IMR-90 (cell line): ENCODE measurements at regions not wholly inside any gene's neighbourhood (a gene's known extent, or its start where the extent isn't known, plus 50 kb on each side); places are given as distances from the start of the nearest gene placed in this dataset. TPM values are rescaled to one million over a fixed set of nuclear protein-coding genes. Genes with fewer than 3 reads are reported as not detected.
A peak's percentile ranks its signal among the peaks of the same experiment; 100 is the strongest.
"Not testable (repeated sequence)": the region's sequence is repeated elsewhere in the genome, so short reads cannot be mapped to it uniquely, and the experiment has no call there.

ENCODE experiments used
- ATAC-seq: fragments of 200-7000 bp; cut with Tn5 transposase; 2 replicates; pipeline ENCODE4 v1.9.1; 2020; ENCODE audit warnings: low read depth, mild to moderate bottlenecking, moderate library complexity
- BruUV-seq: library from RNA; stranded (reverse); fragments of 400-500 nt; replicated peaks from 2 replicates; lab custom pipeline; 2021; lab: Mats Ljungman, UMichigan
- CTCF ChIA-PET: fragments of 300-600 bp; formaldehyde crosslinking; extraction: SDS; loops from one replicate; lab custom pipeline; 2021; ENCODE audit warnings: antibody characterized with exemption; lab: Yijun Ruan, JAX
- POLR2A ChIA-PET: fragments of 300-600 bp; sonication (Branson Sonifier 250); formaldehyde crosslinking; loops from one replicate; lab custom pipeline; 2022; ENCODE audit warnings: antibody characterized with exemption; ENCODE audit not compliant: unreplicated experiment; lab: Charles Lee
- DNase-seq: peaks from one replicate; pipeline ENCODE4 v3.0.0; 2013
- H2AFZ ChIP-seq: replicated peaks from 2 replicates; pipeline ENCODE3; 2013; ENCODE audit warnings: low read length, mild to moderate bottlenecking; ENCODE audit not compliant: poor library complexity
- H2AK5ac ChIP-seq: 2 replicates; pipeline ENCODE4 v1.6.1; 2013; ENCODE audit warnings: low read depth, low read length, inconsistent platforms
- H2AK9ac ChIP-seq: replicated peaks from 2 replicates; pipeline ENCODE3; 2013; ENCODE audit warnings: mild to moderate bottlenecking, low read depth, low read length, moderate library complexity; ENCODE audit not compliant: poor library complexity
- H2BK120ac ChIP-seq: 2 replicates; pipeline ENCODE4 v1.6.1; 2013; ENCODE audit warnings: low read depth, low read length, inconsistent platforms
- H2BK15ac ChIP-seq: 3 replicates; pipeline ENCODE4 v1.6.1; 2013; ENCODE audit warnings: low read depth, low read length, inconsistent platforms
- H2BK20ac ChIP-seq: 2 replicates; pipeline ENCODE4 v1.6.1; 2013; ENCODE audit warnings: low read depth, mild to moderate bottlenecking, inconsistent platforms, low read length, moderate library complexity
- H2BK5ac ChIP-seq: 2 replicates; pipeline ENCODE4 v1.6.1; 2013; ENCODE audit warnings: mild to moderate bottlenecking, low read depth, low read length, inconsistent platforms; ENCODE audit not compliant: poor library complexity, severe bottlenecking
- H3K14ac ChIP-seq: replicated peaks from 2 replicates; pipeline ENCODE4 v1.6.1; 2013; ENCODE audit warnings: low read depth, low read length, inconsistent platforms
- H3K18ac ChIP-seq: 2 replicates; pipeline ENCODE4 v1.6.1; 2013; ENCODE audit warnings: low read depth, low read length, control low read depth
- H3K23ac ChIP-seq: 2 replicates; pipeline ENCODE4 v1.6.1; 2013; ENCODE audit warnings: low read depth, low read length, inconsistent platforms
- H3K27ac ChIP-seq: 2 replicates; pipeline ENCODE4 v1.5.1; 2013; ENCODE audit warnings: mild to moderate bottlenecking, control low read depth, low read length; ENCODE audit not compliant: insufficient read depth
- H3K27me3 ChIP-seq: 2 replicates; pipeline ENCODE4 v1.6.1; 2013; ENCODE audit warnings: low read length; ENCODE audit not compliant: control insufficient read depth, insufficient read depth
- H3K36me3 ChIP-seq: 2 replicates; pipeline ENCODE4 v1.6.1; 2013; ENCODE audit warnings: low read length, mixed read lengths; ENCODE audit not compliant: control insufficient read depth, insufficient read depth
- H3K4ac ChIP-seq: 2 replicates; pipeline ENCODE4 v1.6.1; 2013; ENCODE audit warnings: low read depth, low read length, inconsistent platforms
- H3K4me1 ChIP-seq: 2 replicates; pipeline ENCODE4 v1.6.1; 2013; ENCODE audit warnings: low read length, mixed read lengths; ENCODE audit not compliant: control insufficient read depth, insufficient read depth
- H3K4me2 ChIP-seq: 2 replicates; pipeline ENCODE4 v1.6.1; 2013; ENCODE audit warnings: low read depth, mild to moderate bottlenecking, control low read depth, low read length, moderate library complexity
- H3K4me3 ChIP-seq: 2 replicates; pipeline ENCODE4 v1.5.1; 2013; ENCODE audit warnings: low read depth, mild to moderate bottlenecking, control low read depth, low read length, moderate library complexity; ENCODE audit not compliant: insufficient read depth
- H3K56ac ChIP-seq: 2 replicates; pipeline ENCODE4 v1.6.1; 2013; ENCODE audit warnings: low read length, inconsistent platforms; ENCODE audit not compliant: insufficient read depth; ENCODE audit errors: extremely low read depth
- H3K79me1 ChIP-seq, 2 experiments: 2 replicates each; pipeline ENCODE4 v1.6.1; 2013; ENCODE audit warnings: low read length in 2 of 2, inconsistent platforms in 1 of 2, low read depth in 1 of 2
- H3K9ac ChIP-seq: 2 replicates; pipeline ENCODE4 v1.6.1; 2013; ENCODE audit warnings: low read depth, low read length, control low read depth
- H3K9me1 ChIP-seq: 2 replicates; pipeline ENCODE4 v1.6.1; 2013; ENCODE audit warnings: low read length, inconsistent platforms; ENCODE audit not compliant: insufficient read depth
- H3K9me3 ChIP-seq: 2 replicates; pipeline ENCODE4 v1.6.1; 2013; ENCODE audit warnings: low read length; ENCODE audit not compliant: control insufficient read depth, insufficient read depth
- H4K20me1 ChIP-seq: 2 replicates; pipeline ENCODE4 v1.6.1; 2013; ENCODE audit warnings: low read length, inconsistent platforms; ENCODE audit not compliant: insufficient read depth
- H4K5ac ChIP-seq: 2 replicates; pipeline ENCODE4 v1.6.1; 2013; ENCODE audit warnings: mild to moderate bottlenecking, low read depth, low read length, control low read depth
- H4K8ac ChIP-seq, 2 experiments: 2 replicates each; pipeline ENCODE4 v1.6.1; 2013; ENCODE audit warnings: low read depth in 2 of 2, low read length in 2 of 2, control low read depth in 1 of 2, inconsistent platforms in 1 of 2
- H4K91ac ChIP-seq: 2 replicates; pipeline ENCODE4 v1.6.1; 2013; ENCODE audit warnings: low read depth, low read length, inconsistent platforms; ENCODE audit not compliant: insufficient read depth
- WGBS, 2 experiments: methylation state at CpG; one replicate each; pipeline versions ENCODE4 v1.1.5 to v1.1.7; 2013; ENCODE audit warnings: missing lambda C conversion rate in 2 of 2; ENCODE audit not compliant: insufficient read length in 1 of 2; ENCODE audit errors: extremely low coverage in 2 of 2; 5-methylcytosine and 5-hydroxymethylcytosine counted together
- dilution Hi-C: fragments of 300-500 bp; cut with HindIII; formaldehyde crosslinking; loops from one replicate; pipeline ENCODE4 v1.14.3; 2018; ENCODE audit warnings: low sequenced_read_pairs; ENCODE audit not compliant: unreplicated experiment
- in situ Hi-C: fragments of 300-500 bp; cut with MboI; formaldehyde crosslinking; loops from 3 replicates; pipeline ENCODE4 v1.14.3; 2019; ENCODE audit warnings: low sequenced_read_pairs, inconsistent platforms, mixed read lengths
- intact Hi-C: fragments of 100-400 bp; cut with micrococcal nuclease; formaldehyde crosslinking; loops from 2 replicates; pipeline ENCODE4 v1.10.0; 2022
- microRNA-seq, 2 experiments: library from miRNA; stranded (forward) in 1 of 2; unstranded in 1 of 2; fragments of 10-50 nt in 1 of 2; fragments of <30 nt in 1 of 2; gene quantifications in 1 of 2; microRNA quantifications in 1 of 2; one replicate each; pipeline versions ENCODE3 to v1.1.0; 2013 to 2020; ENCODE audit not compliant: insufficient read depth in 1 of 2, insufficient read length in 1 of 2, unreplicated experiment in 1 of 2
- small RNA-seq, 5 experiments: library from RNA; depleted of rRNA; stranded (forward); fragments of <200 nt; gene quantifications; one replicate each; pipeline ENCODE3, GENCODE V24; 2012

DNA sequence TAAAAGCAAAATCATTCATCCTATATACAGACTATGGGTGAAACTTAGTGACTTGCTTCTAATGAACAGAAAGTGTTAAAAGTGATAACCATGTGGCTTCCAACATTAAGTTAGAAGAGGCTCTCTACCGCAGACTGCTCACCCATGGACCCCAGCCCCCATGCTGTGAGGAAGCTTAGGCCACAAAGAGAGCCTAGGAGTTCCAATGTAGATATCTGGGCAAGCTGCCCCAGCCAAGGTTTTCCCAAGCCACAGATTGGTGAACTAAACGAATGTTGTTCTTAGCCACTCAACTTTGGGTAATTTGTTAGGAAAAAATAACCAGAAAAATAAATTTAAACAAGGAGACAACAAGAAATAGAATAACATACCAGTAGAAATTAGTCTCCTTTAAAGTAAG, 70.1 kb downstream of the TBC1D28 start:
- H3K9ac ChIP-seq, H3K14ac ChIP-seq, H2BK15ac ChIP-seq, H3K4me3 ChIP-seq, H2BK120ac ChIP-seq, in situ Hi-C loops, H2BK20ac ChIP-seq, BruUV-seq, H4K91ac ChIP-seq, intact Hi-C loops, H2AK5ac ChIP-seq, H3K79me1 ChIP-seq, H4K20me1 ChIP-seq, H3K18ac ChIP-seq, POLR2A ChIA-PET, H3K4ac ChIP-seq, H3K27me3 ChIP-seq, H4K5ac ChIP-seq, H2AFZ ChIP-seq, H3K9me1 ChIP-seq, H3K23ac ChIP-seq, H2AK9ac ChIP-seq, H3K56ac ChIP-seq, H3K4me2 ChIP-seq, H3K4me1 ChIP-seq, dilution Hi-C loops, H3K27ac ChIP-seq, H3K9me3 ChIP-seq, H3K36me3 ChIP-seq, CTCF ChIA-PET, H2BK5ac ChIP-seq: not testable (repeated sequence)
- WGBS, 2 experiments, result no CpG with 5 or more reads among the region's 2 CpGs
- ATAC-seq (peak; percentile 25; the same call in 1 of the 2 replicates), DNase-seq (peak; percentile 0)
- 0 out of 4 replicates have a peak overlapping the region, but pooled peaks of 1 of the 2 experiments have one; percentile 10 for H4K8ac ChIP-seq

Small RNAs in the stretch of these regions (microRNA-seq; reads per million reads assigned to microRNA genes)
- not detected for gene AC107983.1 (ENCODE audit: insufficient read depth, insufficient read length)

Small RNAs in the stretch of these regions (small RNA-seq; reads per million reads assigned to genes)
- 0 reads per million in 5 experiments for gene AC107983.1
